Gastroesophageal sphincter (tissue), 4 donors: ENCODE measurements at regions not wholly inside any gene's neighbourhood (a gene's known extent, or its start where the extent isn't known, plus 50 kb on each side); places are given as distances from the start of the nearest gene placed in this dataset.
"Not testable (repeated sequence)": the region's sequence is repeated elsewhere in the genome, so short reads cannot be mapped to it uniquely, and the experiment has no call there.

Experiments used
- ATAC-seq: fragments of 150-250 bp; one replicate; pipeline ENCODE4 v1.9.1; 2016; ENCODE audit warnings: mild to moderate bottlenecking, moderate library complexity
- H3K27ac ChIP-seq, 4 donors: fragments of 200-600 bp; sonication (generic) in 3 of 4; 1 replicate in 3 of 4; 2 replicates in 1 of 4; pipeline ENCODE4 v1.5.1; 2016 to 2019
- H3K27me3 ChIP-seq: fragments of 200-600 bp; sonication (generic); one replicate; pipeline ENCODE4 v1.5.1; 2019
- H3K36me3 ChIP-seq, 2 donors: fragments of 200-600 bp; sonication (generic); one replicate each; pipeline ENCODE4 v1.5.1; 2019; ENCODE audit warnings: control low read depth in 1 of 2
- H3K4me1 ChIP-seq, 3 donors: fragments of 200-600 bp; sonication (generic); 1 replicate in 2 of 3; 2 replicates in 1 of 3; pipeline ENCODE4 v1.5.1; 2016 to 2019; ENCODE audit warnings: control low read depth in 2 of 3
- H3K4me3 ChIP-seq, 2 donors: fragments of 200-600 bp; sonication (generic); one replicate each; pipeline ENCODE4 v1.5.1; 2019; ENCODE audit warnings: mild to moderate bottlenecking in 1 of 2, moderate library complexity in 1 of 2
- H3K9me3 ChIP-seq, 3 donors: fragments of 200-600 bp; sonication (generic); one replicate each; pipeline ENCODE4 v1.5.1; 2017 to 2019; ENCODE audit warnings: control low read depth in 2 of 3
- EP300 ChIP-seq: sonication (generic); formaldehyde crosslinking; IDR thresholded peaks from one replicate; pipeline ENCODE4 v1.6.1; 2017; ENCODE audit warnings: antibody characterized with exemption, mild to moderate bottlenecking
- POLR2A ChIP-seq, 2 donors: fragments of 450-650 bp; IDR thresholded peaks; one replicate each; pipeline ENCODE4 v1.6.1; 2017; ENCODE audit warnings: antibody characterized with exemption in 2 of 2, mild to moderate bottlenecking in 2 of 2, moderate library complexity in 1 of 2
- POLR2AphosphoS5 ChIP-seq: sonication (generic); formaldehyde crosslinking; IDR thresholded peaks from one replicate; pipeline ENCODE4 v1.6.1; 2017; ENCODE audit warnings: antibody characterized with exemption
- WGBS, 2 donors: methylation state at CpG; one replicate each; pipeline ENCODE4 v1.1.5; 2018; ENCODE audit warnings: low coverage in 1 of 2; 5-methylcytosine and 5-hydroxymethylcytosine counted together
- TF ChIP-seq, protein P1 (sequence below), 4 experiments: fragments of 200-600 bp in 2 of 4; fragments of 450-650 bp in 2 of 4; sonication (generic) in 1 of 4; IDR thresholded peaks; one replicate each; pipeline ENCODE4 v1.5.1; 2017 to 2019; ENCODE audit warnings: antibody characterized with exemption in 4 of 4, mild to moderate bottlenecking in 2 of 4, moderate library complexity in 2 of 4

DNA sequence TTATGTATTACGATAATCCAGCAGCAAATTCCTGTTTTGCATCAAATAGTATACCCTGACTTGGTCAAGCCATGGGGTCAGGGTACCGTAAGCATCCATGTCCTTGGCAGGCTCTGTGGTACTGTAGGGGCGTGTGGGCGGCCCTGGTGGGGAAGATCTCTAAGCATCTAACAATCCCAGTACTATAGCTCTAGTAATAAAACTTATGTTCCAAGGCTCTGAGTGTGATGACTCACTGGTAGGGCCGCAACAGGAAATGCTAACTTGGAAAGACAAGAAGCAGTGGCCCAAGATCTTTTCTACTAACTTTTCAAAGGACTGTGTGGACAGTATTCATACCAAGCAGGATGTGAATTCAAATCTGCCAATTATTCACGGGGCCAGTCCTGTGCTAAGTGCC lies 63.8 kb downstream of the CLEC18A start:
- peak; percentile 60 for ATAC-seq
- H3K4me3 ChIP-seq, H3K27me3 ChIP-seq, H3K27ac ChIP-seq, H3K9me3 ChIP-seq, H3K4me1 ChIP-seq: not testable (repeated sequence)
- WGBS, 2 donors: 76% methylated on average over 5 of the region's 6 CpGs; no CpG with 5 or more reads in 1 of the 2 donors
- peaks cover 0 to 99% of the 10 kb centered on the region in 2 donors for H3K36me3 ChIP-seq

DNA sequence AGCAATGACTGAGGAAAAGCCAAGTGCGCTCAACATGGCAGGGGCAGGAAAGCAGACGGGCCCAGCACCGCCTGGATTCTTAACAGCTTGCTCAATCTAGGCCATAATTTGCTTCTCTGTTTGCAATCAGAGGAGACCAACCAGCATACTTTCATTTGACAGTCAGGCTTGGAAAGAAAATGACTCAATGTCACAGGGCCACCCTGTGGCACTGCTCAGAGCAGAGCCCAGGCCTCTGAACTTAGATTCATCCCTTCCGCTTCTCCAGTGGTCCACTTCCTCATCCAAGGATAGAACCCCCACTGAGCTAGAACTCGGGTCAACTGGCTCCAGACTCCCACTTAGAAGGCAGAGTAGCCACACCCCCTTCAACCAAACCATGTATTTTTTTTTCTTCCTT lies 65.6 kb downstream of the CLEC18A start:
- not testable (repeated sequence) for H3K9me3 ChIP-seq, ATAC-seq

DNA sequence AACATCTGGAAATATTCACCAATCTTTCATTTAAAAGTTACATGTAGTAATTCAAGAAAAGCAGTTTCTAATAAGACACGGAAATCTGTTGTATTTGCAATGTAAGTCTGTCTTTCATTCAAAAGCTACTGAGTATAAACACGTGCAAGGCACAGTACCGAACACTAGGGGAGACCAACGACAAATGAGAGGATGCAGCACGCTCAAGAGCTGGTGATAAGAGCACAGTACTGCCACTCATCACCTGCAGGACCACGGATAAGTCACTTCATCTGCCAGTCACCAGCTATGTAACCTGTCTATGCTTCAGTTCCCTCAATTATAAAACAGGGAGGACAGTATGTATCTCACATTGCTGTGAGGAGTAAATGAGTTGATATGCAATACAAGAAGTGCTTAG lies 67.1 kb downstream of the CLEC18A start:
- Histone ChIP-seq H3K27me3 (no peaks in the 10 kb centered on the region), H3K4me1 (no peaks in the 10 kb centered on the region), H3K27ac (no peak overlapping the region), H3K36me3 (peaks cover 0 to 95% of the 10 kb centered on the region in 2 donors), H3K4me3 (no peak overlapping the region), H3K9me3 (no peaks in the 10 kb centered on the region)
- TF ChIP-seq, protein P1, sequence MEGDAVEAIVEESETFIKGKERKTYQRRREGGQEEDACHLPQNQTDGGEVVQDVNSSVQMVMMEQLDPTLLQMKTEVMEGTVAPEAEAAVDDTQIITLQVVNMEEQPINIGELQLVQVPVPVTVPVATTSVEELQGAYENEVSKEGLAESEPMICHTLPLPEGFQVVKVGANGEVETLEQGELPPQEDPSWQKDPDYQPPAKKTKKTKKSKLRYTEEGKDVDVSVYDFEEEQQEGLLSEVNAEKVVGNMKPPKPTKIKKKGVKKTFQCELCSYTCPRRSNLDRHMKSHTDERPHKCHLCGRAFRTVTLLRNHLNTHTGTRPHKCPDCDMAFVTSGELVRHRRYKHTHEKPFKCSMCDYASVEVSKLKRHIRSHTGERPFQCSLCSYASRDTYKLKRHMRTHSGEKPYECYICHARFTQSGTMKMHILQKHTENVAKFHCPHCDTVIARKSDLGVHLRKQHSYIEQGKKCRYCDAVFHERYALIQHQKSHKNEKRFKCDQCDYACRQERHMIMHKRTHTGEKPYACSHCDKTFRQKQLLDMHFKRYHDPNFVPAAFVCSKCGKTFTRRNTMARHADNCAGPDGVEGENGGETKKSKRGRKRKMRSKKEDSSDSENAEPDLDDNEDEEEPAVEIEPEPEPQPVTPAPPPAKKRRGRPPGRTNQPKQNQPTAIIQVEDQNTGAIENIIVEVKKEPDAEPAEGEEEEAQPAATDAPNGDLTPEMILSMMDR (IDR thresholded peaks at IDR 0.05): no peak
- no peak for TF ChIP-seq POLR2AphosphoS5
- no peak for TF ChIP-seq EP300
- no peak for TF ChIP-seq POLR2A (IDR thresholded peaks at IDR 0.05)
- WGBS, 2 donors: 43 to 44% methylated on average over 5 to 6 of the region's 6 CpGs
- no peak for ATAC-seq

More for the DNA sequence above, 65.6 kb downstream of the CLEC18A start:
- H3K27ac ChIP-seq, H3K4me1 ChIP-seq, H3K27me3 ChIP-seq, H3K4me3 ChIP-seq: not testable (repeated sequence)
- peaks cover 0 to 99% of the 10 kb centered on the region in 2 donors for H3K36me3 ChIP-seq
- WGBS, 2 donors: 22 to 40% methylated on average over 1 to 2 of the region's 5 CpGs

DNA sequence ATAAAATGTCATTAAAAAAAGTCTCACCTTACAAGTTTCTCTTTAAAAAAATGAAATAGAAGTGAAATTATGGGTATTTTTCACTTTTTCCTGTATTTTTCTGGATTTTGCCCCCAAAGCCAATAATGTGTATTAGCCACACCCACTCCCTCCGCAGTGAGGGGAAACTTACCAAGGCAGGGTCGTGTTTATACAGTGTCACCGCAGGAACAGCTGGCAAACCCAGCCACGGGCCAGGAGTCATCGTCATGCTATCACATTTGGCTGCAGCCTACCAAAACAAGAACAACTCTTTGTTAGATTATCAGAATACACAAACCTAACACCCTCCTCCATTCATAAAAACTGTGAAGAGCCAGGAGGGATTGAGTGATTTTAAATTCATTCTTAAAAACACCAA lies 72.1 kb downstream of the CLEC18A start:
- ATAC-seq: peak; percentile 68
- H3K36me3 ChIP-seq: peaks cover 0 to 67% of the 10 kb centered on the region in 2 donors
- not testable (repeated sequence) for H3K9me3 ChIP-seq, H3K4me1 ChIP-seq, H3K4me3 ChIP-seq, H3K27ac ChIP-seq, H3K27me3 ChIP-seq
- 33 to 61% methylated on average over 4 of the region's 5 CpGs for WGBS, 2 donors

DNA sequence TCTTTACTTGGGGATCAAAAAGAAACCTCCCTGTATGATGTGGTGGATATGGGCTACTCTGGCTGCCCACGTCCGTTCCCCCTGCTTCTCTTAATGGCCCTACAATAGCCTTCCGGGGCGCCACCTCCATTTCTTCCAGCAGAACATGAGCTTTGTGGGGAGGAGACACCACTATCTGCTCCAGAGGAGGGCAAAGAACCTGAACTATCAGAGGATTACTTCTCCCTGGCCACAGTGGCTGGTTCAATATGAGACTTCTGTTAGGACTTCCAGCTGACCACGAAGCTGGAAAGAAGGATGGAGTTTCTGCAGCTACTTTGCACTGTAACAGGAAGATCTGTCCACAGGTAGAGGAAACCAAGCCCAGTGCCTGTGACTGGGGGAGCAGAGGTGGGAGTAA lies 72.8 kb downstream of the CLEC18A start:
- H3K9me3 ChIP-seq, H3K4me3 ChIP-seq, ATAC-seq, H3K4me1 ChIP-seq, H3K27me3 ChIP-seq, H3K27ac ChIP-seq: not testable (repeated sequence)
- peaks cover 0 to 67% of the 10 kb centered on the region in 2 donors for H3K36me3 ChIP-seq
- 81 to 83% methylated on average over 2 to 3 of the region's 5 CpGs for whole genome bisulfite sequencing, 2 donors

DNA sequence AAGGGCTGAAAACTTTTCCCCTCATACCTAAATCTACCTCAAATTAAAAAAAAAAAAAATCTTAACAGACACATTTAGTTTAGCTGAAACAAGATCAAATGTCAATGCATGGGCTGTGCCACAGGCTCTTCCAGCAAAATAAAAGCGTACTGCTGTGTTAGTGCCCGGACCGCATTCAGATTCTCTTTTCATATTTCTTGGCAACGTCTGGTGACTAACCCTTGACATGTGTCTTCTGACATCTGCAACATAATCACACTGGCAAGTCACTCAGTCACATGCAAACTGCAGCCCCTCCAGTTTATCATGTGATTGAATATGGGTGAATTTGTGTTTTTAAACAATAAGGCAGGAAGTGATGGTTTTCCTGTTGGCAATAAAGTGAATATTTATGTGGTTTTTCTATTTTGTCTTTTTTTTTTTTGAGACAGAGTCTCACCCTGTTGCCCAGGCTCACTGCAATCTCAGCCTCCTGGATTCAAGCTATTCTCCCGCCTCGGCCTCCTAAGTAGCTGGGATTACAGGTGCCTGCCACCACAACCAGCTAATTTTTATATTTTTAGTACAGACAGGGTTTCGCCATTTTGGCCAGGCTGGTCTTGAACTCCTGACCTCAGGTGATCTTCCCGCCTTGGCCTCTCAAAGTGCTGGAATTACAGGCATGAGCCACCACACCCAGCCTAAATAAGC lies 75.2 kb downstream of the CLEC18A start:
- H3K27ac ChIP-seq, H3K9me3 ChIP-seq, H3K4me3 ChIP-seq, H3K4me1 ChIP-seq, H3K27me3 ChIP-seq: not testable (repeated sequence)
- ATAC-seq: peak; percentile 62
- 72 to 76% methylated on average over 6 to 8 of the region's 8 CpGs for WGBS, 2 donors
- peaks cover 0 to 65% of the 10 kb centered on the region in 2 donors for H3K36me3 ChIP-seq

DNA sequence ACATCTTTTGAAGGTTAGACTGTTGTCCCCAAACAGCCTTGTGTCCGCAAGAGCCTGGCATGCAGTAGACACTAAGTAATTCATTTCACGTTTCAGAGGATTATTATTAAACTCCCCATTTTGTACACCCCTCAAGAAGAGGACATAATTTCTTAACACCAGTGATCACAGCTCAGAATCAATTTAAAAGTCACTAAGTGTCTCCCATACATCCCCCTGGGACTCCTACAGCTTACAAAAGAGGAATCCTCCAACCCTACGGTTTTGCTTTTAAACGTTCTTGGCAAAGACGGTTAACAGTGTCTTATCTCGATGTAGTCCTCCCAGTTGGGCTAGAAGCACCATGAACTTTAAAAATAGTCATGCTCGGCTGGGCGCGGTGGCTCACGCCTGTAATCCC lies 81.2 kb upstream of the PDPR start:
- H3K27me3 ChIP-seq, H3K9me3 ChIP-seq, H3K4me1 ChIP-seq, H3K4me3 ChIP-seq, ATAC-seq, H3K27ac ChIP-seq: not testable (repeated sequence)
- peaks cover 0 to 81% of the 10 kb centered on the region in 2 donors for H3K36me3 ChIP-seq
- WGBS, 2 donors: 83 to 87% methylated on average over 8 to 9 of the region's 10 CpGs

DNA sequence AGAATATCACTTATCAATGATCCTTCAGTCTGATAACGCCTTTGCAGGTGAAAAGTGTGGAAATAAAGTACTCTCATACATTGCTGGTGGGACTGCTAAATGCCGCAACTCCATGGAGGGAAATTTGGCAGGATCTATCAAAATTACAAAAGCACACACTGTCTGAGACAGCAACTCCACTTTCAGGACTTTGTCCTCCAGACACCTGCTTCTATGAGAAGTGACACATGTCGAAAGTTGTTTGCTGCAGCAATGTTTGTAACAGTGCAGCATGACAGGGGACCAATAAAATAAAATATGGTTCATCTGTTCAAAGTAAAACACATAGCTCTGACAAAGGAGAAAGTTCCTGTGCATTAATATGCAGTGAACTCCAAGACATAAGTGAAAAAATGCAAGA lies 76.2 kb upstream of the PDPR start:
- H3K4me3 ChIP-seq, H3K4me1 ChIP-seq, H3K27me3 ChIP-seq, ATAC-seq, H3K9me3 ChIP-seq, H3K27ac ChIP-seq: not testable (repeated sequence)
- no CpG with 5 or more reads among the region's 3 CpGs for WGBS, 2 donors
- H3K36me3 ChIP-seq: peaks cover 0 to 61% of the 10 kb centered on the region in 2 donors

DNA sequence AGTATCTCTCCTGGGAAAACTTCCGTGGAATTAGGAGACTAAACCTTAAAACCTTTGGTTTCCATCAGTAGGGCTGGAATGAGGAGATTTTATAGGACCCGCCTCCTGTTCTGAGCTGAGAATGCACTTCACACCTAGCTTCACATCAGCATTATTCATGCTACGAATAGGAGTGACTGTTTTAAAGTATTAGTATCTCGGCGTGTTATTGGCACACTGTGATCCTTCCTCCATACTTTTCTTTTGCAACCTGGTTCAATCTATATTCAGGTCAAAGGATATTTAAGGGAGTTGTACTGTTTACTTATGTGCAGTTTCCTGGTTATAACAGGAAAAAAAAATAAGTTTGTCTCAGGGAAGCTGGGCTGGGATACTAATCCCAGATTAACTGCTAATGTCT lies 73.6 kb upstream of the PDPR start:
- H3K4me3 ChIP-seq, H3K27me3 ChIP-seq, H3K9me3 ChIP-seq, ATAC-seq, H3K4me1 ChIP-seq: not testable (repeated sequence)
- Histone ChIP-seq H3K36me3 (peaks cover 0 to 34% of the 10 kb centered on the region in 2 donors), H3K27ac (peak overlapping the region in 1 of 4 donors; percentile 37)
- 73 to 96% methylated on average over 3 to 4 of the region's 5 CpGs for WGBS, 2 donors

DNA sequence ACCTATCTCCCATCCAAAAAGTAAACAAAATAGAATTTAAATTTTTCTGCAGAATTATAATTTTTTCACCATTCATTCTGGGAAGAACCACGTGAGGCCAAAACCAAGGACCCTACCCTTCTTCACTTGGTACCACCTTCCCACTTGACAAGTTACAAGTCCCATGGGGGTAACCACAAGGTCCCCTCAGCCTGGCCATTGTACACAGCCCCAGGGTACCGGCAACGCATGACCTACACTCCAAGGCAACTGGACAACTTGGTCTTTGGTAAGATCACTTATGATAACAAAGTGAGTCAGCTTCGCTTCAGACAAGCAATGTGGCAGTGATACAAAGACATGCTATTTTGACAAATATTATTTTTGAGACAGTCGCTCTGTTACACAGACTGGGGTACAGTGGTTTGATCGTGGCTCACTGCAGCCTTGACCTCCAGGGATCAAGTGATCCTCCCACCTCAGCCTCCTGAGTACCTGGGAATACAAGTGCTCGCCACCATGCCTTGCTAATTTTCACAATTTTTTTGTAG lies 70.5 kb upstream of the PDPR start:
- ATAC-seq, H3K4me1 ChIP-seq, H3K27me3 ChIP-seq, H3K4me3 ChIP-seq, H3K27ac ChIP-seq, H3K9me3 ChIP-seq: not testable (repeated sequence)
- peaks cover 0 to 17% of the 10 kb centered on the region in 2 donors for H3K36me3 ChIP-seq
- 90 to 100% methylated on average over 2 to 5 of the region's 7 CpGs for WGBS, 2 donors

DNA sequence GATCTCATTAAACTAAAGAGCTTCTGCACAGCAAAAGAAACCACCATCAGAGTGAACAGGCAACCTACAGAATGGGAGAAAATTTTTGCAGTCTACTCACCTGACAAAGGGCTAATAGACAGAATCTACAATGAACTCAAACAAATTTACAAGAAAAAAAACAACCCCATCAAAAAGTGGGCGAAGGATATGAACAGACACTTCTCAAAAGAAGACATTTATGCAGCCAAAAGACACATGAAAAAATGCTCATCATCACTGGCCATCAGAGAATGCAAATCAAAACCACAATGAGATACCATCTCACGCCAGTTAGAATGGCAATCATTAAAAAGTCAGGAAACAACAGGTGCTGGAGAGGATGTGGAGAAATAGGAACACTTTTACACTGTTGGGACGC lies 67.6 kb upstream of the PDPR start:
- not testable (repeated sequence) for H3K9me3 ChIP-seq, H3K4me3 ChIP-seq, H3K27ac ChIP-seq, H3K4me1 ChIP-seq, ATAC-seq, H3K27me3 ChIP-seq, H3K36me3 ChIP-seq
- WGBS, 2 donors: 100% methylated on average over 1 of the region's 3 CpGs; no CpG with 5 or more reads in 1 of the 2 donors

DNA sequence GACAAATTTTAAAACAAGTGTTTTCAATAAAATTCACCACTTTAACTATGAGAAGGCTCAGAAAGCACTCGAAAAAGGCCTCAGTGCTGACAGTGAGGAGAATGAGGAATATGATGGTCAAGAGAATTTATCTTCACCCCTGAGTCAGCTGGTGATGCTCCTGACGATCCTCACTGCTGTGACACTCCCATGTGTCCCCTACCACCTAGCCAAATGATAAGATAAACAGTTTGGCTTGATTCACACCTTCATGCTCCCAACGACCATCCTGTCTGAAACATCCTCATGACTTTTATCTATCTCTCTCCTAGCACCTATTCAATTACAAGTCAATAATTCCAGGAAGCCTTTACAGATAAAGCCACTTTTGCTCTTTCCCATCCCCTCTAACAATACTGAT lies 66.0 kb upstream of the PDPR start:
- not testable (repeated sequence) for ATAC-seq, H3K9me3 ChIP-seq, H3K4me3 ChIP-seq, H3K36me3 ChIP-seq, H3K27ac ChIP-seq, H3K4me1 ChIP-seq, H3K27me3 ChIP-seq
- WGBS, 2 donors: 64 to 73% methylated on average over 3 of the region's 3 CpGs
